Activated CD4-positive, CD25-positive, alpha-beta regulatory T cell (primary cell): ENCODE measurements at regions not wholly inside any gene's neighbourhood (a gene's known extent, or its start where the extent isn't known, plus 50 kb on each side); places are given as distances from the start of the nearest gene placed in this dataset.

Experiments
- DNase-seq, 4 experiments: peaks; one replicate each; lab custom pipeline; 2025; lab: John Stamatoyannopoulos, UW

DNA sequence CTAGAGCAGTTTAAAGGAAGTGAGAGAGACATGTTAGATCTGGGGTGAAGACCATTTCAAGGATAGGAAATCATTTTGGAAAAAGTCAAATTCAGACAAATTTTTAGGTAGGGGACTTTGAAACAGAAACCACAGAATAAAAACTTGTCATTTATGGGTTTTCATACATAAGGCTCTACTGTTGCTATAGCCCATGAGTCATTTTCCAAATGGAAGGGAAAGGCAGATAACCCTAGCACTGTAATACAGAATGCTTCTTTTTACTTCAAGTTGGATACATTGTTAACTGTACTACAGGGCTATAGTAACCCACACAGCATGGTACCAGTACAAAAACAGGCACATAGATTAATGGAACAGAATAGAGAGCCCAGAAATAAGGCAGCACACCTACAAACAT lies 455.4 kb downstream of the EBF1 start:
- DNase-seq, result no peak

DNA sequence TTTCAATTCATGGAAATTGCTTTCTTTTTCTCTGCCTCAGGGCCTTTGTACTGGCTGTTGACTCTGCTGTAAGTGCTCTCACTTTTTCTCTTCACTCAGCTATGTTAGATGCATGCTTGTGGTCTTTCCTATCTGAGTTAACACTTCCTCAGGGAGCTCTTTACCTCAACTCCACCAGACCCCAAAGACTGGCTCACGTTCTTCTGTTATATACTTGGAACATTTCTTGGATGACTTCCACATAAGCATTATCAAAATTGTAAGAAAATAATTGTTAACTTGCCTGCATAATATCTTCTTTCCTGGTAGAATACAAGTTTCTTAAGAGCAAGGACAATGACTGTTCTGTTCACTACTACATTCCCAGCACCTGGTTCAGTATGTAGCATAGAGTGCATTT lies 455.9 kb downstream of the EBF1 start:
- no peak for DNase-seq

DNA sequence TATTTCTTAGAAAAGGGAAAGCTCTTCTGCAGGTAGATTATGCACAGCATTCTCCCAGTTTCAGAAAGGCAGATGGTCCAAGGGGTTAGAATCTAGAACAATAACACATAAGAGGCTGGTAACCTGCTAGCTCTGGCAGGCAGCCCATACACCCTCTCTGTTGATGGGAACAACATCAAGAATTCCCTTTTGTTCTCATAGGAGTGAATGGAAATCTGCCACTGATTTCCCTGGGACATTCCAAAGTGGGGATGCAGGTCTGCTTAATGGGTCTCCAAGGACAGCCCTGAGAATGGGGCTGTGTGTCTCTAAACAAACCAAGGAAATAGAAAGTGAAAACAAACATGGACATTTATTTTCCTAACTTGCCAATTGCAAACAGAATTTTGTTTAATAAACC lies 456.8 kb downstream of the EBF1 start:
- DNase-seq, result no peak

DNA sequence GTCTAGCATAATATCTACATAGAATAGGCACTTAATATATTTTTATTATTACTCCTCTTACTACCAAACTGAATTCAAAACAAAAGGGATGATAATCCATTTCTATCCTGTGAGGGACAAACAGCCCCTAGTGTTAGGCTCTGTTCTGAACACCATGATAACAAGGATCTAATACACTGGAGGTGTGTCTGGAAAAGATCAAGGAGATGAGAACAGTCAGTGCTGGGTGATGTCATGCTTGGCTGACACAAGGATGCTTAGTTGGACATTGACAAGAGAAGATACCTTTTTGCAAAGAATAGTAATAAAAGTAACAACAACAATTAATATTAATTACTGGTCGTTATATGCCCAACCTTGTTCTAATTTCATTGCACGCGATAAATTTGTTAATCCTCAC lies 458.7 kb downstream of the EBF1 start:
- no peak for DNase-seq

GRCh38 chr5:158640593-158640980 lies 459.1 kb downstream of the EBF1 start:
- no peak for DNase-seq

GRCh38 chr5:158639881-158640592 lies 459.7 kb downstream of the EBF1 start:
- no peak for DNase-seq

- no peak for DNase-seq
Measured at GRCh38 chr5:158638396-158638795, 461.3 kb downstream of the EBF1 start.

DNA sequence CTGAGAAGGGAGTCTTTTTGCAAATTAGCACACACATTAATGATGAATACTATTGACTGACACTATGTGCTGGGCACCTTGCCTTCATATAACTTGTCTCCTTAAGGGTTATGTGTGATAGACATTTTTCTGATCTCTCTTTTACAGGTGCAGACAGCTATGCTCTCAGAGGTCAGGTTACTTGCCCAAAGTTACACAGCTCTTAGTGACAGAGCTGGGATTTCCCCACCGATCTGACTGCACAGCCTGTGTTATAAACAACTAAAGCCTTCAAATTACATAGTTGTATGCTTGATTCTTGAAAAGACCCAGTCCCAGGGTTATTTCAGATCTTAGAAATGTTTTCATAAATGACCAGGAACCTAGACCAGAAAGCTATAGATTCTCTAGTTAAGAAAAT lies 462.7 kb downstream of the EBF1 start:
- DNase-seq, result no peak

DNA sequence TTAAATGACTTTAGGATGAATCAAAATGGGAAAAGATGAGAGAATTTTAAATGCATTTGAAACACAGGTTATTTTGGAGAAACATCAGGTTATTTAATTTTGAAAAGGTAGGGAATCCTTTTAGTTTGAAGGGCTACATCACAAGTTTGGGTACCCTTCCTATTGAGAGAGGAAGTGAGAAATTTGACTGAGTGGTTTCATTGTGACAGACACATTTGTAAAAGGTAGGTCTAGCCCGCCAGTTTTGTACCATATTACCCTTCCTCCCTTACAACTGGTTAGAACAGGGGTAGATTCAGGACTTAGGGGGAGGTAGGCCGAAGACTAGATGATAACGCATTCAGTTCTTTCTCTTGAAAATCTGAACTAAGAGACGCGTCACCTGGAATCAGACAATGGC lies 464.2 kb downstream of the EBF1 start:
- no peak for DNase-seq

- DNase-seq, result no peak
Measured at GRCh38 chr5:158634714-158635113, 465.0 kb downstream of the EBF1 start.

DNA sequence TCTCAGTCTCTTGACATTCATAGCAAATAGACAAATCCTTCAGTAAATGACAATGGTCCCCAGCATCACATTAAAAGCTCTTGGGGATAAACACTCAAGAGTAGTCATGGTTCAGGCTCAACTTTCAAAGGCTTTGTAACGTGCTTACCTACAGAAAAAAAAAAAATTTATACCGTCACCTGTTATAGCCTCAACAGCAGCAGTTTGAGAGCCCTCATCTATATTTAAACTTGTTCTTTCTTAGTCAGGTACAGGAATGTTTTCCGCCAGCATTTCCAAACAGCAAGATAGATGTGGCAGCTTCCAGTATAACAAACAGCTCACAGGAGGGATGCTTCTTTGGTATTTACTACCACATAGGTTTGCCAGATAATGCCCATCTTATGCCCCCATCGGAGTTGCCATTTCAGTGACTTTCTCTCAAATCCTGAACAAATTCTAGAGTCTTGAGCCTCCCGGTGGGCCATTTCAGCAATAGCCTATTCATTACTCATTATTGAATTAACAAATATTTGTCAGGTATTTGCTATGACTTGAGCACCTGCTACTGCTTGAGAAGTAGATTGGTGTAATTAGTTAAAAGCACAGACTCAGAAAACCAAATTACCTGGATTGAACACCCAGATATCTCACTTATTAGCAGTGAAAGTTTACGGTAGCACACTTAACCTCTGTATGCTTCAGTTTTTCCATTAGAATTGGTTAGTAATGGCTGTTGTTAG lies 470.0 kb downstream of the EBF1 start:
- no peak for DNase-seq

DNA sequence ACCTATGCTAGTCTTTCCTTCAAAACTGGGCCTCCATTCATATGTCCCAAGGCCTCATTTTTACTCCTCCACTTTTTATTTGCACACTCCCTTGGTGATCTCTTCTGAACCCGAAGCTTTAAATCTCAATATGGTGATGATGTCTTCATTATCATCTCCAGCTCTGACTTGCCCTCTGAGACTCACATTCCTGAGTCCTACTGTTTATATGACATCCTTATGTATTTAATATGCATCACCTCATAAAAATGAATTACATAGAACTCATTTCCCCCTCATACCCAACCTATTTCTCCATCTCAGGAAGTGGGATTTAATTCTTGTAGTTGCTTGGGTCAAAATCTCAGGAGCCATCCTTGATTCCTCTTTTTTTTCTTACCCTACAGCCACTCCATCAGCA lies 473.0 kb downstream of the EBF1 start:
- DNase-seq, result no peak

DNA sequence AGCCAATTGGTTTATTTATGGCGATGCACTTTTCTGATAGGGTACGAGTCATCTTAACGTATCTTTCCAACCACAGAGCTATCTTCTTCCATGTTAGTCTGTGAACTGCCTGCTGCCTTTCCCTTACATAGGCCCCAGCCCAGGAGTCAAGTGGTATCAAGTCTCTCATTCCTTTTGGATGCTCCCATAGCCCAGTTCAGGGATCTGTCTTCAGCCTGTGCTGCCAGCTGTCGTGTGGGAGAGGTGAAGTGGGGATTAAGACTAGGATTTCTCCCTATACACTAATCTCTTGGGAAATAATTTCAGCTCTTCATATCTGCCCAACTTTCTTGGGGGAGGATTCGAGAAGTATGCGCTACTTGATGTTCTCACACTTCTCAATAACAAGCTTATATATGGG lies 475.7 kb downstream of the EBF1 start:
- no peak for DNase-seq

- DNase-seq, result no peak
Measured at GRCh38 chr5:158621391-158621790, 478.3 kb downstream of the EBF1 start.

DNA sequence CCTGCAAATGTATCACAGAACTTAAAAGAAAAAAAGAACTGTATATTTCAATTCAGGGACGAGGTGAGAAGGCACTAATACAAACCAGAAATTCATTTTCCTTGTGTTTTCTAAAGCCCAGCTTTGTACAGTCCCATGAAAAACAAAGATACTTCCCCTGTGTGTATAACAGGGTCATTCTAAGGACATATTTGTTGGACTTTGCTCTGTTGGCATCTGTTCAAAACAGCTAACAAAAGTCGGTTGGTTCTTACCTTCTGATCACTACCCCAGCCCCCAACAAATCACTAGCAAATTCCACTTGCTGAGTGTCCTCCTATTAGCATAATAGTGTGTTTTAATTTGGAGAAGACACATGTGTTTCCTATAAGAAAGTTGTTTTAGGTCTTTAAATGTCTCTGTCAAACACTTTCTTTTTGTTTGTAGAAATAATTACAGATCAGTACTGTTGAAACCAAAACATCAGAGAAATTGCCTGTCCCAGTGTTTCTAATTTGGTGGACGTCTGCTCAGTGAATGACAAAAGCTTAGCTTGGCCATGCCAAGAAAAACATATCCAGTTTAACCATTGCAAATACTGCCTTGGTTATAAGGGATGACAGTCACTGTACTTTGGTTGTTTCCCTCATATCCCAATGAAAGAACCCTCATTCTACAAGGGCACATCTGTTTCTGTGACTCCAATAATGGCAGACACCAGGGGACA lies 480.5 kb downstream of the EBF1 start:
- DNase-seq, result no peak

- no peak for DNase-seq
Measured at GRCh38 chr5:158618256-158618655, 481.5 kb downstream of the EBF1 start.

DNA sequence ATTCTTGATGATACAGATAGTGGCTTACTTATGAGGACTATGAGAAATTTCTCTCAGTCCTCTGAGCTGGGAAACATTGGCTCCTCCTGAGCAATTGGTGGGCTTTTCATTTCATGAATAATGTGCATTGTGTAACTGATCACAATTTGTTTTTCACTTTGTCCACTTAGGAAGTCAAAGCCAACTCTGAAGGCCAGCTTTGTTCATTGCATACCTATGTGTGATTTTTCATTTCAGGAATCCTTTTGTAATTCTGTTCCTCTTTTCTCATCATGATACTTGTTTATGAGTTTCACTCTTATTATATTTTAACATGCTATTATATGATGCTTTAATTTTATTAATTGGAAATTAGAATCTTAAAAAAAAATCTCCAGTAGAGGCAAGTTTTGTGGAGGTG lies 483.0 kb downstream of the EBF1 start:
- no peak for DNase-seq

DNA sequence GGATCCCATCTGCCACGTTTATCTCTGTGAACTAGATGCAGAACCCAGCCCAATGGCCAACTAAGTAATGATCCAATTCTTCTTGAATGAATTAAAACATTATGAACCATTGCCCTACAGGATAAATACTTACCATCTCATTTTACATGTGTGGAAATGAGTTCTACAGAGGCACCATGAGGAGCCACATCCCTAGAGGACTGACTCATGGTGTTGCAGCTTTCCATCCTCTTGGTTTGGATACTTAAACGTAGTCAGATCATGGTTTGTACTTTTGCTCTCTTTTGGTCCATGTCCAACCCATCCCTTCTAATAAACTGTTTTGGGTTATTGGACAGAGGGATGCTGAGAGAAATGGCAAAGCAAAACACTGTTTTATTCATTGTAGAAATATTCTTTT lies 484.8 kb downstream of the EBF1 start:
- DNase-seq, result no peak

GRCh38 chr5:158611581-158611980 lies 488.1 kb downstream of the EBF1 start:
- DNase-seq, result no peak

DNA sequence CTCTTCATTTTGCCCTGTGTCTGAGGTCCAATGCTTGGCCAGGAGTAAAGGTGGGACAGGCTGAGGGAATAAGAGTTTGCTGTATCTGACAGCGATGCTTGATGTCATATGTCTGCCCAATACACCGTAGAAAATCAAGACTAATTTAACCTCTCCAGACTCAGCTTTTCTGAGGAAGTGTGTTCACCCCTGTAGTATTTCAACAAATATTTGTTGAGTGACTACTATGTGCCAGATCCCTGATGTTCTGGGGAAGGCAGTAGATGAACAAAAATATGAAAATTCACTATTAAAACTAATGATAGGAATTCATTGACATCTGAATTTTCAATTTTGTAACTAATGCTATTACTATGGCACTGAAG lies 489.7 kb downstream of the EBF1 start:
- DNase-seq, result no peak

DNA sequence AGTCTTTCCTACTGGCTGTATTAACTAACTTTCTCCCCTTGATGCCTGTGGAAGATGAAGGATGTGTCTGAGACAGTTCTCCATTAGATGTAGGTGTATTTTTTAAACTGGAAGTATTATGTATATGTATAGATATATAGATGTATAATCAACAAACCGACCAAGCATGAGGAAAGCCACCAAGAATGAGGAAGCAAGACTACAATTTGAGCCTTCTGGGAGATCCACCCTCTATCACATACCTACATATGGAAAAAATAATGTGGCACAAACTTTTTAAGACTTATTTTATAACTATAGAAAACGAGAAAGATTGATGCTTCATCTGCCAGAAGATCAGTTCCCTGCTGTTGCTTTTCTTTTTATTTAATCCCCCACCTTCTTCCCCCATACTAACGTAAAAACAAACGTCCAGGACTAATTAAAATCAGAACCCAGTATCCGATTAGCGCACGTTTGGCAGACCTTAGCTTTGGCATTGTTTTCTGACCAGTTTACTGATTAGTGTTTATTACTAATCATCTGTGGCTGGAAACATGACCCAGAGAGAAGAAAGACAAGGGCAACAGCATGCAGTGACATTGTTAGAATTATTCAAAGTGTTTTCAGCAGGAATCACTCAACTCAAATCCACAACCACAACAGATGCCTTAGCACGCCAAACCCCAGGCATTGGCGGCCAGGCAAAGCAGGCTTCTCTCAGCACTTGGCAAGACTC lies 490.2 kb downstream of the EBF1 start:
- no peak for DNase-seq

DNA sequence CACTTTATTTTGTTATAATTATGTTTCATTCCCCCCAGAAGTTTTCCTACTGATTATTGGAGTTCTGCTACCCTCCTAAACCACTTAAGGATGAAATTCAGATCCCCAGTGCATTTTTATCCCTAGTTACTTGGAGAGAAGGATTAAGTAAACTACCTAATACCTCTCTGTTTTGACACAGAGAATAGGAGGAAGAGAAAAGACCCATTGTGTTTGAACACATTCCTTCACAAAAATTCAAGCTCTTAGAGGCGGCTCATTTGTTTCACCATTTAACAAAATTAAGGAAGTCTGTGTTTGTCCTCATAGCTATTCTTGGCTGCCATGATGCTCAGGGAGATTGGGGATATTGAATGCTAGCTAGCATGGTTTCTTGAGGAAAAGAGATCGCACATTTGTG lies 492.6 kb downstream of the EBF1 start:
- no peak for DNase-seq

DNA sequence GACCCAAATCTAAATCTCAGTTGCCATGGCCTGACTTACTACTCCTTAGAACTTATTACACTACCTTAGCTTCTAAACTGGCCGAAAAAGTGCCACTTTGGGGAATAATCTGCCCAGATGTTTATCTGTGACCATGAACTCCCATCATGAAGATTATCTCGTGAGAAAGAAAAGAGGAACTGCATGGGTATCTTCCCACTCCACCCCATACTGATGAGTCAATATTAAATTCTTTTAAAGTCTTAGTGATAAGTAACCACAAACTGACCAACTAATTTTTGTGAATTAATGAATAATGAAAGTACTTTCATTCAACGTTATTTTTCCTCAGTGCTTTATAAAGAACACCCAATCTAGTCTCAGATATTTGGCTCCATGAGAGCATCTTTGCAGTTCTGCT lies 493.5 kb downstream of the EBF1 start:
- DNase-seq, result no peak
